Activated T-cell treated with anti-CD3 and anti-CD28 coated beads for 4 hours (primary cell): ENCODE measurements at regions not wholly inside any gene's neighbourhood (a gene's known extent, or its start where the extent isn't known, plus 50 kb on each side); places are given as distances from the start of the nearest gene placed in this dataset.

Experiments
- DNase-seq: peaks from one replicate; pipeline ENCODE4 v3.0.0-alpha.2; 2020

- no peak for DNase-seq
Measured at GRCh38 chr13:74707291-74707690, 573.1 kb upstream of the KLF12 start.

- DNase-seq = no peak
Measured at GRCh38 chr13:74706801-74707200, 572.6 kb upstream of the KLF12 start.

GRCh38 chr13:74705438-74705837, 571.2 kb upstream of the KLF12 start:
- no peak for DNase-seq

GRCh38 chr13:74703855-74704387, 569.7 kb upstream of the KLF12 start:
- no peak for DNase-seq

- no peak for DNase-seq
Measured at GRCh38 chr13:74696148-74696922, 562.1 kb upstream of the KLF12 start.

GRCh38 chr13:74695021-74695800, 561.0 kb upstream of the KLF12 start:
- no peak for DNase-seq

- DNase-seq = no peak
Measured at GRCh38 chr13:74687442-74688182, 553.4 kb upstream of the KLF12 start.

GRCh38 chr13:74683411-74683810, 549.2 kb upstream of the KLF12 start:
- DNase-seq = no peak

GRCh38 chr13:74682746-74683145, 548.5 kb upstream of the KLF12 start:
- DNase-seq = no peak

- DNase-seq = no peak
Measured at GRCh38 chr13:74681891-74682290, 547.7 kb upstream of the KLF12 start.

GRCh38 chr13:74678308-74678965, 544.2 kb upstream of the KLF12 start:
- no peak for DNase-seq

- DNase-seq = no peak
Measured at GRCh38 chr13:74675972-74676371, 541.8 kb upstream of the KLF12 start.

GRCh38 chr13:74675182-74675581, 541.0 kb upstream of the KLF12 start:
- no peak for DNase-seq

GRCh38 chr13:74674720-74675119, 540.5 kb upstream of the KLF12 start:
- no peak for DNase-seq

GRCh38 chr13:74669149-74669548, 534.9 kb upstream of the KLF12 start:
- DNase-seq = no peak

GRCh38 chr13:74667656-74668203, 533.5 kb upstream of the KLF12 start:
- DNase-seq = no peak

- no peak for DNase-seq
Measured at GRCh38 chr13:74662905-74663304, 528.7 kb upstream of the KLF12 start.

GRCh38 chr13:74661851-74662250, 527.6 kb upstream of the KLF12 start:
- DNase-seq = no peak

GRCh38 chr13:74657765-74658164, 523.6 kb upstream of the KLF12 start:
- no peak for DNase-seq

- DNase-seq = no peak
Measured at GRCh38 chr13:74651121-74651520, 516.9 kb upstream of the KLF12 start.

GRCh38 chr13:74647991-74648390, 513.8 kb upstream of the KLF12 start:
- DNase-seq = no peak

- DNase-seq = no peak
Measured at GRCh38 chr13:74647211-74647610, 513.0 kb upstream of the KLF12 start.

GRCh38 chr13:74646091-74646490, 511.9 kb upstream of the KLF12 start:
- DNase-seq = no peak
